HG03378 (cell line): ENCODE measurements at regions not wholly inside any gene's neighbourhood (a gene's known extent, or its start where the extent isn't known, plus 50 kb on each side); places are given as distances from the start of the nearest gene placed in this dataset.
"Not testable (repeated sequence)": the region's sequence is repeated elsewhere in the genome, so short reads cannot be mapped to it uniquely, and the experiment has no call there.

Experiments used
- ATAC-seq: cut with Tn5 transposase; IDR thresholded peaks from one replicate; pipeline ENCODE4 v1.9.1; 2021; ENCODE audit warnings: mild to moderate bottlenecking, moderate library complexity; ENCODE audit not compliant: unreplicated experiment

DNA sequence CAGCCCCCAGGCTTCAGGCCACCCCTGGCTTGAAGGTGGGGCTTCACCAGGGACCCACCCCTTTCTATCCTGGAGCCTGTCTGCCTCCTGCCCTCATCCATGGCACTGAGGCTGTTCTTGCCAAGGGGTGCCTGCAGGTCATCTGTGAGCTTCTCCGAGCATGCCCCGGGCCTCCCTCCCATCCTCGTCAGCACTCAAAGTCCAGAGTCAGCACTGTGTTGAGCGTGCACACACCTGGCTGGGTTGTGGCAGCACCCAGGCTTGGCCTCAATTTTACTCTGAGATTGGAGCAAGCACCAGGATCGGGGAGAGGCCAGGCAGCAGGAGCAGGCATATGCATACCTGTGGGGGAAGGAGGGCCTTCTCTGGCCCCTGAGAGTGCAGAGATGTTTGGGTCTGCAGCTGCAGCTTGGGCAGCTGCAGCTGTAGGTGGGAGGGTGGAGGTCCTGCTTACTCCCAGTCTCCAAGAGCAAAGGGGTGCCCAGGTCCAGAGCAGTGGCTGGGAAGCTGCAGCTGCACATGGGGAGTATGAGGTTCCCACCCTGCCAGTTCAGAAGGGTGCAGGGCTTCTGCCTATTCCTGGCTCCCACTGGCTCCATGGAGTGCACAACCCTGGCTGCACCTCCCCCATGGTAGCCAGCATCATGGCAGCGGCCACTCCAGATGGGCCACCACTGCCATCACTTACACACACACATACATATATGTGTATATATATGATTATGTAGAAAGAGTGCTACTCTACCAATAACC is 488.7 kb downstream of the JRKL start:
- no peak for ATAC-seq

DNA sequence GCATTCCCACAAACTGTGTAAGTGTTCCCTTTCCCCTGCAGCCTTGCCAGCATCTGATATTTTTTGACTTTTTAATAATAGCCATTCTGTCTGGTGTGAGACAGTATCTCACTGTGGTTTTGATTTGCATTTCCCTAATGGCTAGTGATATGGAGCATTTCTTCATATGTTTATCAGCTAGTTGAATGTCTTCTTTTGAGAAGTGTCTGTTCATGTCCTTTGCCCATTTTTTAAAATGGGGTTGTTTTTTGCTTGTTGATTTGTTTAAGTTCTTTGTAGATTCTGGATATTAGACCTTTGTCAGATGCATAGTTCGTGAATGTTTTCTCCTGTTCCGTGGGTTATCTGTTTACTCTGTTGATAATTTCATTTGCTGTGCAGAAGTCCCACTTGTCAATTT is 492.8 kb downstream of the JRKL start:
- not testable (repeated sequence) for ATAC-seq

DNA sequence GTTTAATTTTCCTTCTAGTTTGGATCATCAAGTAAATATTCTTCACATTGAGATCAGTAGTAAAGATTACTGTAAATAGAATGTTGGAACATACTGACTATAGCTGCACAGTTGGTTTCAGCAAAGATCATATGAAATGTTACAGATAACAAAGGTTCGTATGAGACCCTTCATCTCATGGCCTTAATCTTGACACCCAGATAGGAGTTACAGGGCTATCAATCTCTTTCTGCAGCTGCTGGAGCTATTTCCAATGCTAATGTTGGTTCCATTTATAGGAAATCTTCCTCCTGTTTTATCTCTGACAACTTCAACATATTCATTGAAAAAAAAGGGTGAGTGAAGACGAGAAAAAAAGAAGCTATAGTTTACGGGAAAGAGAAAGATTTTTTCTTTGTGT is 495.6 kb downstream of the JRKL start:
- ATAC-seq, result no peak

DNA sequence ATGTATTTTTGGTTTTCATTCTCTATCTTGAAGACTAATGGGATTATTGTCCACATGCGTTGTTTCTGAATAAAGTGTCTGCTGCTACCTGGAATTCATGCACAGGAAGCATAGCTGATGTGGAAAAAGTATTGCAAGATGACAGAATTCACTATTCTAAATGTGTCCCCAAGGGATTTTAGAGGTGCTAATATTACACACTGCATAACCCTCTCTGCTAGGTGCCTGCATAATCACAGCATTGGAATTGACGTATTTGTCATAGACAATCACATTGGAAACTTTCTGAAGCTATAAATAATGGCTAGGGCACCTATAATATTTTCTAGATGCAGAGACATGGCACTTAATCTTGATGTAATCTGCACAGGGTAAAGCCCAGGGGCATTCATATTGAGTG is 496.1 kb downstream of the JRKL start:
- no peak for ATAC-seq

DNA sequence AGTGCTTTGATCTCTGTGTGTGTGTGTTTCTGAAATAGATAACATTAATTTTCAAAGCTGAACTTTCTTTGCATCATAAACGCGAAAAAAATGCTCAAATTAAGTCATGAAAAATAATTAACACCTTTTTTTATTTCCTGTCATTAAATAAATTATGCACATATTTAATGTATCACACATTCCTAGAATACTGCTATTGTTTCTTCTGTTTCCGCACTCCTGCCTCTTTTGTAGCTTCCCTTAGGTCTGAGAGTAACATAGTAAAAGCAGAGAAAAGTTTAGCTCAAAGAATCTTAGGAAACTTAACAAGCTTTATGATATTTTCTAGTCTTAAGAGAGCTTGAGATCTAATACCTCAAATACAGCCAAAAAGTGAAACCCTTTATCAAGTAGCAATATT is 504.2 kb downstream of the JRKL start:
- ATAC-seq, result no peak

DNA sequence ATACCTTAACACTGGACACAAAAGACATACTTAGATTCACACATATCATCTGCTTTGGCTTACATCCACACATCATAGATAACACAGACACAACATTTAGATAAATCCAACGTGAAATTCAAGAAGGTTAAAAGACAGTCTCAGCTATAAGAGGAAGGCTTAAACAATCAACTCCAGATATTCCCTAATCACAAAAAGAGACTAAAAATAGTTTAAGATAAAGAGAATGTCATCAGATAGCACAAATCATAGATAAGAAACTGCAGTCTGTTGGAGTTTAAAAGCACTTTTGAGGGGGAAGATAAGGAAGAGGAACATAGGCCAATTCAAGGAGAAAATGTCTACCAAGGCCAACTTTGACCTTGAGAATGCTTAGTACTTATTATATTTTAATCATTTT is 504.8 kb downstream of the JRKL start:
- ATAC-seq, result no peak

DNA sequence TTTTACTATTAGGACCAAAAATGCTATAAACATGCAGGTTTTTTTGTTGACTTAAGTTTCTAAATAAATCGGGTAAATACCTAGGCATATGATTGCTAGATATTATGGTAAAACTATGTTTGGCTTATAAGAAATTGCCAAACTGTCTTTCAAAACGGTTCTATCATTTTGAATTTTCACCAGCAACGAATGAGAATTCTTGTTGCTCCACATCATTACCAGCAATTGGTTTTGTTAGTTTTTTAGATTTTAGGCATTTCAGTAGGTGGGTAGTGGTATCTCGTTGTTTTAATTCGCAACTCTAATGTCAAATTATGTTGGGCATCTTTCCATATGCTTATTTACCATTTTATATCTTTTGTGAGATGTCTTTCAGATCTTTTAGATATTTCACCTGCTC is 510.2 kb downstream of the JRKL start:
- no peak for ATAC-seq

DNA sequence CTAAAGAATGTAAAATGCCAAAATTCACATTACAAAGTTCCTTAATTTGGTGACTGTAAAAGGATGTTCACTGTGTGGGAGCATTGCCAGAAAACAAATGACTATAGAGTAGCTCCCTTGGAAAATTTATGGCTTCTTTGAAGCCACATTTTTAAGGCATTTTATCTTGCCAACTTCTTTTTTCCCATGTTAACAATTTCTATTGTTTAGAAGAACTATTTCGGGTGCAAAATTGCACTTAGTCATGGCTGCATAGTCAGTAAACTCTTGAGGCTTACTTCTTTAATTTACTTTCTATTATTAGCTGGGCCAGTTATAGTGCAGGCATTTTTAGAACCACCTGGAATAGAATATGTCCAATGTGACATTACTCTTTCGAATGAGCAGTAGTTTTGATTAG is 515.3 kb downstream of the JRKL start:
- ATAC-seq, result no peak

DNA sequence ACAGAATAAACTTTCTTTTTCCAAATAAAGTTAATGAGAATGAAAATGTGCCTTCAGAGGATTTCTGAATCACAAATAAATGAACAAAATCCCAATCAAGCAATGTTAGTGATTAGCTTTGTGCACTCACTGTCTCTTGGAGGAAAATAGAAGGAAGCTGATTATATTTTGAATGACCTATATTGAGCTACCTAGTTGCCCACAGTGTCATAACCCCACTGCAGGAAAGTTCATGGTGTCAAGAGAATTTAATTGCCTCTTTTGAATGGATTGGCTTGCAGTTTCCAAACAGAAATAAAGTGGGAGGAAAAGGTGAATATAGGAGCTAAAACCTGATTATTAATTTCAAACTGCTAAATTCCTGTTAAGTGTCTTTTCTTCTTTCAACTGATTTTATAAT is 515.9 kb downstream of the JRKL start:
- ATAC-seq, result no peak

DNA sequence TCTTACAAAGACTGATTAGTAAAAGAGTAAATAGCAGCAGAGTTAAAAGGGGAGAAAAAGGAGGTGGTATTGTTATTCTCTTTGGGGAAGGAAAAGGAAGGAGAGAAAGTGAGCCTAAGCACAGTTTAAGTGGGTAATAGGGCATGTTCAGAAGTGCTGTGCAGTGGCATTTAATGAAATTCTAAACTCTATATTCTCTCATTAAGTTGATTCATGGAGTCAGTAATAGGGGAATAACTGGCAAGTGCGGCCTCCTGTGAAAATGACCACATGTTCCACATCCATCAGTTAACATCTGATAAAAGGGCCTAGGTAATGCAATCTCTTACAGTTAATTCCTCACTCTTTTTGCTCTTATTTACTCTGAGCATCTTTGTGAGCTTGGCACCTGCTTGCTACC is 516.7 kb downstream of the JRKL start:
- ATAC-seq, result no peak

DNA sequence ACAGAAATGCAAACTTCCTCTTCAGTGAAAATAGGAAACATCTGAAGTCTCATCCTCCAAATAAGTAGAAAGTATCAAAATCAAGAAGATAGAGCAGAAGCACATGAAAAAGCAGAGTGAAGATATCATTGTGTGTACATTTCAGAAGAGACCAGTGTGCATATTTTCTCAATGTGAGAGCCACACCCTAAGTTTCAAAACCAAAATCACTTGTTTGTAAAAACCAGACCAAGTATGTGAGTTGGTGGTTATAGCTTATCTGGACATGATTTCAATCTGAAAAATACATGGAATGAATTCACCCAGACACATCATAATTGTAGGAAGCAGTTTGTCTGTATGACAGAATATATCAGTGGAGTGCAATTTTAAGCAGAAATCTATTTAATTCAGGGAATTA is 536.0 kb downstream of the JRKL start:
- ATAC-seq, result no peak

DNA sequence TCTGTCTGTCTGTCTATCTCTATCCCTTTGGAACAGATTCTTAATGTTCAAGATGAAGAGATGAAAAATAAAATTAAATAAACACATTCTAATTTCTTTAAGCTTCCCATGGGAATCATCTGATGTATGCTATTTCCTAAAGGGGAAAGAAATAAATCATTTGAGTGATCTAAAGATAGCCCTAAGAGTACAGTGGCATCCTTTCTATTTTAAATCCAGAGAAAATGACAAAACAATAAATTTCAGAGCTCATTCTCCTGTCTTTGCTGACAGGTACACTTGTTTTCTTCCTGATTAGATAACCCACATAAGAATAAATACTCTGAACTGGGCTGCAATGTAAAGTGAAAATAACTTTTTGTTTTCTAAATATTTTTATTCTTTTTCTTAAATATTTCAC is 550.4 kb downstream of the JRKL start:
- no peak for ATAC-seq

DNA sequence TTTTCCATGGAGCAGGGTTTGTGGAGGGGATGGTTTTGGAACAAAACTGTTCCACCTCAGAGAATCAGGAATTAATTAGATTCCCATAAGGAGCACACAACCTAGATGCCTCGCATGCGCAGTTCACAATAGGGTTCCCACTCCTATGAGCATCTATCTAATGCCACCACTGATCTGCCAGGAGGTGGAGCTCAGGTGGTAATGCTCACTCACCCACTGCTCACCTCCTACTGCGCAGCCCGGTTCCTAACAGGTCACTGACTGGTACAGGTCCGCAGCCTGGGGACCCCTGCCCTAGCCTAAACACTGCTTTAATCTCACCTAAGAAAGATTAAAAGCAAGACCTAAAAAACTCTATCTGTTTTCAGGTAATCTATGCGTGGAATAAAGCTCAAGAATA is 553.0 kb downstream of the JRKL start:
- no peak for ATAC-seq

DNA sequence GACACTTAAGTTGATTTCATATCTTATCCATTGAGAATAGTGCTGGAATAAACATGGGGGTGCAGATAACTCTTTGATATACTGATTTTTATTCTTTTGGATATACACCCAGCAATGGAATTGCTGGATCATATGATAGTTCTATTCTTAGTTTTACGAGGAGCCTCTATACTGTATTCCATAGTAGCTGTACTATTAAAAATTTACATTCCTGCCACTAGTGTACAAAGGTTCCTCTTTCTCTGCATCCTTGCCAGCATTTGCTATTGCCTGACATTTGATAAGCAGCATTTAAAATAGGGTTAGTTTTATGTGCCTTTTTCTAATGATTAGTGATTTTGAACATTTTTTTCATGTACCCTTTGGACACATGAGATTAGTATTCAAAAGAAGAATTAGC is 554.2 kb downstream of the JRKL start:
- ATAC-seq, result no peak

DNA sequence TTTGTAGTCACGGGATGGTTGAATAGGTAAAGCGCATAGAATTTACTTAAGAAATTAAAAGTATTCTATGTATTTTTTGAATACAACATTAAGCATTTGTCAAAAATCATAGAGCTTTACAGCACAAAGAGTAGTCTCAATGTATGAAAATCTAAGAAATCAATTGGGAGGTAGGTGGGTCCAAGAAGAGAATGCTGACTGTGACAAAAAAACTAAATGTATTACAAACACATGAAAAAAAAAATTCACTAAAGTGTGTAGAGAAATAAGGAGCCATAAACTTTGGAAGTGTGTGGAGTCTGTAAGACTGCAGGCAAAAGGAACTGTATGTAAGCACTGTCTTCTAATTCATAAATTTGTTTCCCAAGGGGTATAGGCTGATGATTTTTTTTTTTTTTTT is 558.3 kb downstream of the JRKL start:
- no peak for ATAC-seq

DNA sequence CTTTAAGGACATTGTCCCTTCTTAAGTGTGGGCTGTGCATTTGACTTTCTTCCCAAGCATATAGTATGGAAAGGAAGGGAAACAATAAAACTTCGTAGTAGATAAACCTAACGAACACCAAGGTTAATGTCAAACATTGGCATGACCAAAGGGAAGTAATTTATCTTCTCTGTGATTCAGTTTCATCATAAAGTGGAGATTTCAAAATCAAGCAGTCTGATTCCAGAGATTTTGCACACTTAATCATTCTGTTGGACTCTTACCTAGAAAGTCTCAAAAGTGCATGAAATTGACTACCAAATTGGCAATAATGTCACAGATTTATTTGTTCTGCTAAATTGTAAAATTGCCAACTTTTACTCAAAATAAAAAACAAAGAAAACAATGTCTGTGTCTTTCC is 559.7 kb downstream of the JRKL start:
- no peak for ATAC-seq

DNA sequence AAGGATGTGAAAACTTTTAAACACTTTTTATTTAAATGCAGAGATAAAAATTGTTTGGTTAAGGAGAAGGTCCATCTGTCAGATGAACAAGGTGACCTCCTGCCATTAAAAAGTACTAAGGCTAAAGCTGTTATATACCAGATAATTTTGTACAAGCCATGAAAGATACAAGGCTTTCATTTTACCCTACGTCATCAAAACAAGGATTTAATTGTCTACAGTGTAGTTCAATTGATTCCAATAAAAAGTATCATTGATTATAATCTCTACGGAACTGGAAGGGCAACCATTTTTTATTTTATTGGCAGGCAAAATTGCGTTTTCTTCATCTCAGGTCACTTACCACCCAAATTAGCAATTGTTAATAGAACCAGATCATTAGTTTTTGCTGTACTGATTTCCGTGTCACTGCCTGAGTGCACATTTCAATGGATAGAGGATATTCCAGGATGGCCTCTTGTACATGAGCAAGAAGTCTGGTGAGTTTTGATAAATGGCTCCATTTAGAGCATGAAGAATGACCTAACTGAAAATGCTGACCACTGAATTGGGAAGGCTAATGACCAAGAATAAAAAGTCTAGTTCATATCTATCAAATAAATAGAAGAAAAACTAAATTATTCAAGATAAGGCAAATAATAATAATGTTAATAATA is 564.9 kb downstream of the JRKL start:
- ATAC-seq, result no peak

DNA sequence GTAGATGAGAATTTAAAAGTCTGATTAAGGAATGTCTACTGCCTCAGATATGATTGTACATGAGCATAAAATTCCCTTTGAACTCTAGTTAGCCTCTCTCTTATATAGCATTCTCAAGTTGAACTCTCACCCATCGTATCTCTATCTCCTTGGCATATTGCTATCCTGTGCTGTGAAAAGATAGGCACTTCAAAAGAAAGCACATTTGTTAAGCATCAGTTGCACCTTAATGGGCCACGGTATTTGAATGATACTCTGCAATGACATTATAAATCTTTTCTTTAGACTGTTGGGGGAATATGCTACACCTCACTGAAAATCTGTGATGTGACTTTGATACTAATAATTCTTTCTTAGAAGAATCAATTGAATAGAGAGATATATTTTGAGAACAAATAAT is 570.7 kb downstream of the JRKL start:
- no peak for ATAC-seq

DNA sequence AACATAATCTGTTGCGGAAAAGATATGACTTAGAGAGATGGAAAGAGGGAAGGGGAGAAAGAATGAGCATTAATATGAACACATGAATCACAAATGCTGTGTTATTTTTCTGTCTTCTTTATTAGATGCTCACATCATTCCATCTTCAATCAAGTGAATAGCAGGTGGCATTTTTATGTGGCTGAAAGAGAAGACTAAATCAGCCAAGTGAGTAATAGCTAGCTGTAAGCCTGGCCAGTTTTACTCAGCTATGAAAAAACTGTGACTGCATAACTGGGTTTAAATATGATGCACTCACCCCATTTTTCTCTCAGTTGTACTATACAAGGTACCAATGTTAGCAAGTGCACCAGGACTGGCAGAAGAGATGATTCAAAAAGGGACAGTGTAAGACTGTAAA is 571.1 kb downstream of the JRKL start:
- no peak for ATAC-seq

DNA sequence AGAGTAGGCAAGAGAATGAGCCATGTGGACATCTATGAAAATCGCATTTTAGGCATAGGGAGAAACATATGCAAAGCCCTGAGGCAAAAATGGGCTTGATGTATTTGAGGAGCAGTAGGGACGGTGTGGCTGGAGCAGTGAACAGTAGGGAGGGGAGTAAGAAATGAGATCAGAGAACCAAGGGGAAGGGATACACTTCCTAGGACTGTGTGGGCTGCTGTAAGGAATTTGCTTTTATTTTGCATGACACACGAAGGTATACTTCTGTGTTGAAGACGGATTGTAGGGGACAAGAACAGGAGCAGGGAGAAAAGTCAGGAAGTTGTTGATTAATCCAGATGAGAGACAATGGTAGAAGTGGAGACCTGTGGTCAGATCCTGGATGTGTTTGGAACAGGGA is 572.1 kb downstream of the JRKL start:
- ATAC-seq, result no peak

DNA sequence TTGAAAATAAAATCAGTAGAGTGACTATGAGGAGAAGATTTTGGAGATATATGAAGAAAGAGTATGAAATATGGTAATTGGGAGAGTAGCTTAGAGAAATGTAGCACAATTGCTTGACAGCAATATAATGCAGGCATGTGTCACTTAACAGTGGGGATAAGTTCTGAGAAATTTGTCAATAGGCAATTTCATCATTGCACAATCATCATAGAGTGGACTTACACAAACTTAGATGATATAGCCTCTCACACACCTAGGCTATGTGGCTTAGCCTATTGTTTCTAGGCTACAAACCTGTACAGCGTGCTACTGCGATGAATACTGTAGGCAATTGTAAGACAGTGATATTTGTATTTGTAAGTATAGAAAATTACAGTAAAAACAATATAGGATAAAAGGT is 573.6 kb downstream of the JRKL start:
- no peak for ATAC-seq

DNA sequence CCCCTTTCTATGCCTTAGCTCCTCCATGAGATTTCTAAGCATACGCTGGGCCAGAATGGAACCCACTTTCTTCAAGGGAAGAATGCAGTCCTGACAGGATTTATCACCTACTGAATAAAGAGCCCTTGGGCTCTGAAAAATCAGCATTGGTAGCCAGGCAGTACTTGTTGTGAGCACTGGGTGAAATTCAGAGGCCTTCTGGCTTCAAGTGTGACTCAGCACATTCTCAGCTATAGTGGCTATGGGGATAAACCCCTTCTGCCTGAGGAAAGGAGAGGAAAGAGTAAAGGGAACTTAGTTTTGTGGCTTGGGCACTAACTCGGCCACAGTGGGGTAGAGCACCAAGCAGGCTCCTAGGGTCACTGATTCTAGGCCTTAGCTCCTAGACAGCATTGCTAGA is 574.8 kb downstream of the JRKL start:
- ATAC-seq, result no peak

DNA sequence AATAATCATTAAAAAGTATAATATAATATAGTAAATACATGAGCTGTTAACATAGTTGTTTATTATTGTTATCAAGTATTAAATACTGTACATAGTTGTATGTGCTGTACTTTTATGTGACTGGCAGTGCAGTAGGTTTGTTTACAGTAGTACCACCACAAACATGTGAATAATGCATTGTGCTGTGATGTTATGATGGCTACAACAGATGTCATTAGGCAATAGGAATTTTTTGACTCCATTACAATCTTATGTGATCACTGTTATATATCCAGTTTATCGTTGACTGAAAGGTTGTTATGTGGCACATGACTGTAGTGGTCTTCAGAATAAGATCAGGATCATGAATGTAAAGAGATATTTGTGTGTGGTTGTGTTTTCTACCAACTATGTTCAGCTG is 577.8 kb downstream of the JRKL start:
- no peak for ATAC-seq
